SK-N-SH (cell line): ENCODE measurements at regions not wholly inside any gene's neighbourhood (a gene's known extent, or its start where the extent isn't known, plus 50 kb on each side); places are given as distances from the start of the nearest gene placed in this dataset.
A peak's percentile ranks its signal among the peaks of the same experiment; 100 is the strongest.

Source experiments
- EP300 ChIP-seq, 2 experiments: IDR thresholded peaks; 2 replicates each; pipeline versions ENCODE4 v1.4.0 to v1.6.1; 2012; ENCODE audit warnings: borderline replicate concordance in 1 of 2, low read depth in 1 of 2, low read length in 1 of 2
- FOXJ3 ChIP-seq: sonication (generic); formaldehyde crosslinking; IDR thresholded peaks from 2 replicates; pipeline ENCODE4 v1.5.1; 2020; ENCODE audit warnings: mild to moderate bottlenecking, missing genetic modification reagents
- FOXM1 ChIP-seq: IDR thresholded peaks from 2 replicates; pipeline ENCODE4 v1.4.0; 2012; ENCODE audit warnings: low read depth, mild to moderate bottlenecking
- GABPA ChIP-seq: IDR thresholded peaks from 2 replicates; pipeline ENCODE4 v1.4.0; 2012; ENCODE audit warnings: low read depth, mild to moderate bottlenecking
- GATA2 ChIP-seq: sonication (generic); formaldehyde crosslinking; IDR thresholded peaks from 2 replicates; pipeline ENCODE4 v1.5.0; 2020; ENCODE audit warnings: mild to moderate bottlenecking, missing genetic modification reagents
- MAX ChIP-seq: IDR thresholded peaks from 2 replicates; pipeline ENCODE4 v1.4.0; 2012; ENCODE audit warnings: low read depth
- MEF2A ChIP-seq: IDR thresholded peaks from 2 replicates; pipeline ENCODE4 v1.4.0; 2012; ENCODE audit warnings: low read depth, borderline replicate concordance
- MXI1 ChIP-seq: IDR thresholded peaks from 2 replicates; pipeline ENCODE4 v1.6.1; 2012; ENCODE audit warnings: mild to moderate bottlenecking, low read depth, low read length, improper control_type of control experiment
- NFIC ChIP-seq: IDR thresholded peaks from 2 replicates; pipeline ENCODE4 v1.4.0; 2012; ENCODE audit warnings: borderline replicate concordance
- POLR2AphosphoS5 ChIP-seq: IDR thresholded peaks from 2 replicates; pipeline ENCODE4 v1.6.1; 2012; ENCODE audit warnings: low read depth, low read length
- RAD21 ChIP-seq: IDR thresholded peaks from 2 replicates; pipeline ENCODE4 v1.6.1; 2012; ENCODE audit warnings: mild to moderate bottlenecking, low read length
- REST ChIP-seq: IDR thresholded peaks from 2 replicates; pipeline ENCODE4 v1.6.1; 2012; ENCODE audit warnings: mild to moderate bottlenecking, low read depth, low read length, moderate library complexity
- RFX5 ChIP-seq: IDR thresholded peaks from 2 replicates; pipeline ENCODE4 v1.6.1; 2012; ENCODE audit warnings: mild to moderate bottlenecking, improper control_type of control experiment, low read length
- SIN3A ChIP-seq: IDR thresholded peaks from 2 replicates; pipeline ENCODE4 v1.6.1; 2012; ENCODE audit warnings: low read depth, mild to moderate bottlenecking, low read length, moderate library complexity, borderline replicate concordance
- SMC3 ChIP-seq: IDR thresholded peaks from 2 replicates; pipeline ENCODE4 v1.6.1; 2012; ENCODE audit warnings: low read depth, low read length, improper control_type of control experiment
- TAF1 ChIP-seq: IDR thresholded peaks from 2 replicates; pipeline ENCODE4 v1.6.1; 2012; ENCODE audit warnings: low read depth, mild to moderate bottlenecking, low read length, moderate library complexity, borderline replicate concordance
- TEAD4 ChIP-seq: IDR thresholded peaks from 2 replicates; pipeline ENCODE4 v1.4.0; 2012; ENCODE audit warnings: mild to moderate bottlenecking, borderline replicate concordance; ENCODE audit not compliant: insufficient read depth
- ZBTB33 ChIP-seq: IDR thresholded peaks from 2 replicates; pipeline ENCODE4 v1.4.0; 2012; ENCODE audit warnings: low read depth, borderline replicate concordance

GRCh38 chr2:120901201-120901600, 165.5 kb downstream of the GLI2 start (continued):
- no peak for TF ChIP-seq ZBTB33
- TF ChIP-seq RFX5: no peak
- TF ChIP-seq NFIC: no peak
- no peak for TF ChIP-seq TEAD4
- TF ChIP-seq RAD21: no peak; the same call in none of the 2 replicates
- TF ChIP-seq REST: no peak
- TF ChIP-seq MAX: no peak
- TF ChIP-seq GABPA: no peak
- no peak for TF ChIP-seq SMC3
- no peak for TF ChIP-seq POLR2AphosphoS5
- peak in 1 of 2 experiments; percentile 94; a peak in 2 of 4 replicates for TF ChIP-seq EP300 (IDR thresholded peaks at IDR 0.05; ENCODE audit: borderline replicate concordance in 1 of 2, low read depth in 1 of 2, low read length in 1 of 2)
- no peak for TF ChIP-seq TAF1
- peak; percentile 87 for TF ChIP-seq FOXJ3 (CRISPR knock-in tag)
- TF ChIP-seq FOXM1: peak; percentile 43; the same call in 1 of the 2 replicates
- TF ChIP-seq SIN3A: no peak
- TF ChIP-seq GATA2 (CRISPR knock-in tag): peak; percentile 75
- peak; percentile 36; the same call in 1 of the 2 replicates for TF ChIP-seq MXI1
- no peak for TF ChIP-seq MEF2A
